AG04449 (cell line): ENCODE measurements at regions not wholly inside any gene's neighbourhood (a gene's known extent, or its start where the extent isn't known, plus 50 kb on each side); places are given as distances from the start of the nearest gene placed in this dataset.

Experiments
- CTCF ChIA-PET: fragments of 350-600 bp; formaldehyde crosslinking; extraction: SDS; loops from one replicate; lab custom pipeline; 2021; ENCODE audit warnings: antibody characterized with exemption; lab: Yijun Ruan, JAX
- POLR2A ChIA-PET: fragments of 400-600, 350-600 bp; formaldehyde crosslinking; extraction: SDS; loops from one replicate; lab custom pipeline; 2020; ENCODE audit warnings: antibody characterized with exemption, inconsistent platforms; lab: Yijun Ruan, JAX
- DNase-seq: peaks from one replicate; pipeline ENCODE4 v3.0.0-alpha.2; 2010; ENCODE audit warnings: low read depth, low spot score
- H3K4me3 ChIP-seq: 2 replicates; pipeline ENCODE4 v1.5.1; 2011; ENCODE audit warnings: low read depth, mild to moderate bottlenecking, control low read depth, low read length
- TF ChIP-seq, protein P1 (sequence below): IDR thresholded peaks from one replicate; pipeline ENCODE4 v1.5.1; 2011; ENCODE audit warnings: mild to moderate bottlenecking, moderate library complexity, low read length, control low read depth, inconsistent platforms; ENCODE audit not compliant: insufficient read depth; ENCODE audit errors: missing control alignments

DNA sequence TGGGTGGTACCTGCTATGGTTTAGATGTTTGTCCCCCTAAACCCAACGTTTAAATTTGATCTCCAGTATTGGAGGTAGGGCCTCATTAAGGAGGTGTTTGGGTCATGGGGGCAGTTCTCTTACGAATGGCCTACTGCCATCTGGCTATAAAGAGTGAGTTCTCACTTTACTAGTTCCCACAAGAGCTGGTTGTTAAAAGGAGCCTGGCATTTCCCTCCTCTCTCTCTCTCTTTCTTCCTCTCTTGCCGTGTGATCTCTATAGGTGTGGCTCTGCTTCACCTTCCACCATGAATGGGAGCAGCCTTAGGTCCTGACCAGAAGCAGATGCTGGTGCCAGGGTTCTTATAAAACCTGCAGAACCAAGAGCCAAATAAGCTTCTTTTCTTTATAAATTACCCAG, 193.2 kb upstream of the CDH6 start:
- ChIA-PET POLR2A (no interaction called here), CTCF (no interaction called here)
- TF ChIP-seq, protein P1, sequence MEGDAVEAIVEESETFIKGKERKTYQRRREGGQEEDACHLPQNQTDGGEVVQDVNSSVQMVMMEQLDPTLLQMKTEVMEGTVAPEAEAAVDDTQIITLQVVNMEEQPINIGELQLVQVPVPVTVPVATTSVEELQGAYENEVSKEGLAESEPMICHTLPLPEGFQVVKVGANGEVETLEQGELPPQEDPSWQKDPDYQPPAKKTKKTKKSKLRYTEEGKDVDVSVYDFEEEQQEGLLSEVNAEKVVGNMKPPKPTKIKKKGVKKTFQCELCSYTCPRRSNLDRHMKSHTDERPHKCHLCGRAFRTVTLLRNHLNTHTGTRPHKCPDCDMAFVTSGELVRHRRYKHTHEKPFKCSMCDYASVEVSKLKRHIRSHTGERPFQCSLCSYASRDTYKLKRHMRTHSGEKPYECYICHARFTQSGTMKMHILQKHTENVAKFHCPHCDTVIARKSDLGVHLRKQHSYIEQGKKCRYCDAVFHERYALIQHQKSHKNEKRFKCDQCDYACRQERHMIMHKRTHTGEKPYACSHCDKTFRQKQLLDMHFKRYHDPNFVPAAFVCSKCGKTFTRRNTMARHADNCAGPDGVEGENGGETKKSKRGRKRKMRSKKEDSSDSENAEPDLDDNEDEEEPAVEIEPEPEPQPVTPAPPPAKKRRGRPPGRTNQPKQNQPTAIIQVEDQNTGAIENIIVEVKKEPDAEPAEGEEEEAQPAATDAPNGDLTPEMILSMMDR = no peak
- no peak for DNase-seq
- no peak overlapping the region for H3K4me3 ChIP-seq

DNA sequence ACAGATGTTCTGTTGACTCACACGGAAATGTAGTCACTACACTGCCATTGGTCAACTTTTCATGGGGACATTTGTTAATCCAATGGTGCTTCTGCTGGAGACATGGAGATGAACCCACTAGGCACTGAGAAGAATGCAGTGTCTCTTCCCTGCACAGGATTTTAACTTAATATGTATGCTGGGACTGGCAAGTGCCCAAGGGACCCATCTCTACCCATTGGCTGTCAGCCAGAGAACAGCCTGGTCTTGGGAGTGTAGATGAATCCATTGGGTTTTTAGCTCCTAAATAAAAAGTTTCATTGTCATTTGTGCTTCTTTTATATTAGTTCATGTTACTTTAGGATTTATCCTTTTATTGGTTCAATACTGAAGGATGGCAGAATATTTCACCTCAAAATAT, 195.8 kb upstream of the CDH6 start:
- CTCF ChIA-PET = no interaction called here
- TF ChIP-seq, protein P1 = no peak
- POLR2A ChIA-PET = no interaction called here
- DNase-seq = no peak
- no peak overlapping the region for H3K4me3 ChIP-seq

DNA sequence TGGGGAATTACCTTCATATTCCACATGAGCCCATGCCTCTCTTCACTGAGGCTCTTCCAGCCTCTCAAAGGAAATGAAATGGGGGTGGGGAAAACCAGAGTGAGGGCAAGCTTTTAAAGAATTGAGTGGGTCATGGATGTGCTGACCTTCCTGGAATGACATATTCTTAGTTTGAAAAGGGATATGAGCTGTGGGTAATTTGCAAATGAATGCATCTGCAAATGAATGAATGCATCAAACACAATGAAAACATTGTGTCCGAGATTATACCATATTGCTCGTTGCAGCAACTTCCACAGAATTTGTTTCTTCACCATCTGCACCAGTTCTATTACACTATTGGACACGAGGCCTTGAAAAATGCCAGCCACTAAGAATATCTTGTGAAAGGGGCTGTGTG, 198.6 kb upstream of the CDH6 start:
- H3K4me3 ChIP-seq = no peak overlapping the region
- CTCF ChIA-PET = no interaction called here
- POLR2A ChIA-PET = no interaction called here
- no peak for DNase-seq
- TF ChIP-seq, protein P1 = no peak

DNA sequence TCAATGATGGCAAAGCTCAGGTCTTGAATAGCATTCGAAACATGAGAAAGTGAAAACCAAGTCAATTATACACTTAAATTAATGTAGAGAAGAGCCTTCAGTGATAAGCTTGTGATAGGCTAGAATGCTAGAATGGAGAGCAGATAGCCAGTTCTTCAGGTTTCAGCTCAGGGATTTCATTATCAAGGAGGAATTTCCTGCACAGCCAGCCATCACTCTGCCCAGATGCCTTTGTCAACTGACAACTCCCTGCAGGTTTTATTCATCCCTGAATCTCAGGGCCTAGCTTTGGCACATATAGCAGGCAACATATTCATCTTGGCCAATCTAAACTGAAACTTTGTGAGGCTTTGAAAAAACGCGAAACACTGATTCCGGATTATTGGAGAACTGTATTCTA, 199.3 kb upstream of the CDH6 start:
- DNase-seq = no peak
- TF ChIP-seq, protein P1 = no peak
- H3K4me3 ChIP-seq = no peak overlapping the region
- ChIA-PET CTCF (no interaction called here), POLR2A (no interaction called here)

DNA sequence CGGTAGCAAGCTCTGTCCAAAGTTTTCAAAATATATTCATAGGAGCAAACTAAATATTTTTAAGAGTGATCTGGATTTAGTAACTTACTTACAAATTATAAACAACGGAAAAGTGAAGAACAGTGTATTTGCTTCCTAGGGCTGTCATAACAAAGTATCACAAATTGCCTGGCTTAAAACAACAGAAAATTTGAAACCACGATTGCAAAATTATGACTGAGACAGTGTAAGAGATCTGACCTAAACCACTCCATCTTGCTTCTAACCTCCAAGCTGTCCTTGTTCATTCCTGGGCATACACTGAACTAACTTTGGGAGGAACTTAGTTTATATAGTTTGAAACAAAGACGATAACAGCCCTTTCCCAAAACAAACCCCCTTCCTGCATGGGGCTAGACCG, 202.0 kb upstream of the CDH6 start:
- H3K4me3 ChIP-seq = no peak overlapping the region
- ChIA-PET POLR2A (no interaction called here), CTCF (no interaction called here)
- no peak for DNase-seq
- TF ChIP-seq, protein P1 = no peak

DNA sequence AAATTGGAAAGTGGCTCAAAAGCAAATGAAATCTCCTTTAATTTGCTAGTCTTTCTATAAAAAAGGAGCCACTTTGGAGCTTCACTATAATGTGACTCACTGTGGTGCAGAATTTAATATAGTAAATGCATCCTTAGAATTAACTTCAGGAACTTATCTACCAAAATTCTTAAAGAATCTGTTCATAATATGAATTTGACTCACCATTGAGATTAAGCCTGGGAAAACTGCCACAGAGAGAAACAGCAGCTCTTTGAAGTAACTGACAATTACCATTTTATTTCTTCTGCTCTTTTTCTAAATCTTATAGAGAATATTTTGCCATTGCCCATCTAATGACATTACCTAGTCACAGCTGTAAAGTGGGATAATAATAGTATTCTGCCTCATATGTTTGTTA, 211.9 kb upstream of the CDH6 start:
- no peak overlapping the region for H3K4me3 ChIP-seq
- no peak for DNase-seq
- TF ChIP-seq, protein P1 = no peak
- ChIA-PET POLR2A (no interaction called here), CTCF (no interaction called here)
